GM21360 (cell line): ENCODE measurements at regions not wholly inside any gene's neighbourhood (a gene's known extent, or its start where the extent isn't known, plus 50 kb on each side); places are given as distances from the start of the nearest gene placed in this dataset.
"Not testable (repeated sequence)": the region's sequence is repeated elsewhere in the genome, so short reads cannot be mapped to it uniquely, and the experiment has no call there.

Source experiments
- ATAC-seq: cut with Tn5 transposase; IDR thresholded peaks from one replicate; pipeline ENCODE4 v1.9.1; 2021; ENCODE audit warnings: mild to moderate bottlenecking, moderate library complexity; ENCODE audit not compliant: unreplicated experiment

- no peak for ATAC-seq
Measured at GRCh38 chr4:24369507-24370029, 214.8 kb downstream of the DHX15 start.

- ATAC-seq, result no peak
Measured at GRCh38 chr4:24368801-24369200, 215.6 kb downstream of the DHX15 start.

GRCh38 chr4:24364852-24365251 is 219.5 kb downstream of the DHX15 start:
- ATAC-seq, result no peak

GRCh38 chr4:24364249-24364648 is 220.1 kb downstream of the DHX15 start:
- ATAC-seq, result no peak

GRCh38 chr4:24363751-24364150 is 220.6 kb downstream of the DHX15 start:
- ATAC-seq, result no peak

GRCh38 chr4:24352112-24352511 is 232.2 kb downstream of the DHX15 start:
- ATAC-seq, result no peak

GRCh38 chr4:24349168-24349996 is 235.0 kb downstream of the DHX15 start:
- ATAC-seq, result not testable (repeated sequence)

- no peak for ATAC-seq
Measured at GRCh38 chr4:24339260-24339659, 245.1 kb downstream of the DHX15 start.

- no peak for ATAC-seq
Measured at GRCh38 chr4:24337451-24338190, 246.7 kb downstream of the DHX15 start.

GRCh38 chr4:24335616-24336015 is 248.7 kb downstream of the DHX15 start:
- ATAC-seq, result no peak

- no peak for ATAC-seq
Measured at GRCh38 chr4:24334906-24335305, 249.4 kb downstream of the DHX15 start.

GRCh38 chr4:24330573-24330972 is 253.8 kb downstream of the DHX15 start:
- no peak for ATAC-seq

GRCh38 chr4:24330172-24330571 is 254.2 kb downstream of the DHX15 start:
- no peak for ATAC-seq

GRCh38 chr4:24328711-24329110 is 255.6 kb downstream of the DHX15 start:
- ATAC-seq, result no peak

- no peak for ATAC-seq
Measured at GRCh38 chr4:24328310-24328709, 256.0 kb downstream of the DHX15 start.

GRCh38 chr4:24322995-24323394 is 261.4 kb downstream of the DHX15 start:
- no peak for ATAC-seq

GRCh38 chr4:24322511-24322910 is 261.8 kb downstream of the DHX15 start:
- no peak for ATAC-seq

GRCh38 chr4:24321616-24322015 is 262.7 kb downstream of the DHX15 start:
- ATAC-seq, result no peak

GRCh38 chr4:24321131-24321530 is 263.2 kb downstream of the DHX15 start:
- ATAC-seq, result no peak

- ATAC-seq, result no peak
Measured at GRCh38 chr4:24319387-24319786, 265.0 kb downstream of the DHX15 start.

- no peak for ATAC-seq
Measured at GRCh38 chr4:24315056-24315455, 269.3 kb downstream of the DHX15 start.
